ENCODE measurements at regions not wholly inside any gene's neighbourhood (a gene's known extent, or its start where the extent isn't known, plus 50 kb on each side); places are given as distances from the start of the nearest gene placed in this dataset.

GRCh38 chr13:72039126-72039525 lies 172.1 kb upstream of the DACH1 start:
- no peaks in the 10 kb centered on the region for H3K4me1 ChIP-seq (ENCODE audit: control insufficient read depth in 1 of 2, insufficient read depth in 2 of 2, low read length in 2 of 2)

More at GRCh38 chr13:72039126-72039525, 172.1 kb upstream of the DACH1 start:
- Histone ChIP-seq H3K79me2 (ENCODE audit: insufficient read depth, low read length) (no peaks in the 10 kb centered on the region), H2AFZ (ENCODE audit: low read depth, low read length, poor library complexity, severe bottlenecking) (no peak overlapping the region), H3K27ac (ENCODE audit: low read depth, low read length) (no peak overlapping the region), H3K27me3 (ENCODE audit: insufficient read depth, low read length) (no peaks in the 10 kb centered on the region), H3K4me2 (ENCODE audit: low read length) (no peak overlapping the region), H3K9ac (ENCODE audit: low read length) (no peak overlapping the region), H3K4me3 (replicated peaks in 1 of 2; ENCODE audit: low read depth in 1 of 2, low read length in 2 of 2) (no peak overlapping the region), H3K36me3 (ENCODE audit: control insufficient read depth in 1 of 2, insufficient read depth in 2 of 2, low read length in 2 of 2) (no peaks in the 10 kb centered on the region), H4K20me1 (ENCODE audit: insufficient read depth) (no peaks in the 10 kb centered on the region), H3K9me3 (ENCODE audit: control insufficient read depth in 1 of 2, insufficient read depth in 1 of 2, low read depth in 1 of 2, low read length in 2 of 2) (no peaks in the 10 kb centered on the region), H3K9me2 (ENCODE audit: insufficient read depth) (no peaks in the 10 kb centered on the region)
- TF ChIP-seq SIN3A (IDR thresholded peaks at IDR 0.05; ENCODE audit: low read depth) (no peak), SP1 (IDR thresholded peaks at IDR 0.05; ENCODE audit: low read depth) (no peak), POLR2A (IDR thresholded peaks at IDR 0.05; ENCODE audit: borderline replicate concordance, extremely low read depth, insufficient read depth, insufficient read length) (no peak), EZH2phosphoT487 (IDR thresholded peaks at IDR 0.05; ENCODE audit: borderline replicate concordance) (no peak), ELF1 (IDR thresholded peaks at IDR 0.05; ENCODE audit: borderline replicate concordance, low read depth) (no peak), ATF3 (IDR thresholded peaks at IDR 0.05) (no peak), CEBPB (IDR thresholded peaks at IDR 0.05; ENCODE audit: low read depth) (no peak), FOSL1 (IDR thresholded peaks at IDR 0.05; ENCODE audit: low read depth) (no peak), EGR1 (IDR thresholded peaks at IDR 0.05; ENCODE audit: low read depth) (no peak), ZFX (IDR thresholded peaks at IDR 0.05) (no peak), EZH2 (IDR thresholded peaks at IDR 0.05) (no peak), YY1 (IDR thresholded peaks at IDR 0.05; ENCODE audit: extremely low read depth, insufficient replicate concordance, low read depth, low read length) (no peak), RAD21 (IDR thresholded peaks at IDR 0.05; ENCODE audit: low read depth) (no peak), ZBTB33 (IDR thresholded peaks at IDR 0.05; ENCODE audit: extremely low read depth, insufficient replicate concordance, low read length) (no peak), JUND (IDR thresholded peaks at IDR 0.05) (no peak), ZNF274 (IDR thresholded peaks at IDR 0.05; ENCODE audit: low read depth, low read length) (no peak), CTCF (IDR thresholded peaks at IDR 0.05 in 2 of 3, conservative IDR thresholded peaks at IDR 0.05 in 1 of 3; ENCODE audit: borderline replicate concordance in 1 of 3, insufficient read depth in 1 of 3, low read depth in 2 of 3, low read length in 2 of 3) (no peak), MAX (IDR thresholded peaks at IDR 0.05) (no peak), TCF7L2 (IDR thresholded peaks at IDR 0.05; ENCODE audit: borderline replicate concordance, extremely low read depth, insufficient read depth, insufficient read length) (no peak), SRF (IDR thresholded peaks at IDR 0.05; ENCODE audit: low read depth) (no peak)
- no peak for DNase-seq (ENCODE audit: low read depth, low spot score)
- no peak for ATAC-seq
- POLR2A ChIA-PET: no interaction called here
- CTCF ChIA-PET: no interaction called here
- RAD21 ChIA-PET (ENCODE audit: low non-redundant PET in 1 of 2, low total read pairs in 2 of 2, uncharacterized antibody in 2 of 2, unreplicated experiment in 2 of 2): no interaction called here
- no TSS peak for BruUV-seq (replicated peaks)
- intact Hi-C loops (cut with micrococcal nuclease): no loop called here
